GM20000 (cell line): ENCODE measurements at regions not wholly inside any gene's neighbourhood (a gene's known extent, or its start where the extent isn't known, plus 50 kb on each side); places are given as distances from the start of the nearest gene placed in this dataset.

Experiments used
- DNase-seq: peaks from one replicate; pipeline ENCODE4 v3.0.0; 2012; ENCODE audit warnings: low spot score
- TF ChIP-seq, protein P1 (sequence below): IDR thresholded peaks from 2 replicates; pipeline ENCODE4 v1.5.1; 2012; ENCODE audit warnings: mild to moderate bottlenecking, control low read depth; ENCODE audit errors: extremely low read depth, missing control alignments

DNA sequence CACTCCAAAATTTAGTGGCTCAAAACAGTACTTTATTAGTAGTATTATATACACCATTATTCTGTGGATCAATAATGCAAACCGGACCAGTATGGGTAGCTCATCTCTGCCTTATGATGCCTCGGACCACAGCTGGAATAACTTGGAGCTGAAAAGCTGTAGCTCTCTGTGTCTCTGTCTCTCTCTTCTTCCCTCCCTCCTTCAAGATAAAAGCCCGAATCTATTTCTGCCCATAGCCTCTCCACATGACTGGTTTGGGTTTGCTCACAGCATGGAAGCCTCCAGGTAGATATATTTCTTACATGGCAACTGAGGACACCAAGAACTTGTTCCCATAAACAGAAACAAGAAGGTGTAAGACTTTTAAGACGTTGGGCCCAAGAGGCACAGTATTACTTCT, 147.5 kb upstream of the TBCA start:
- TF ChIP-seq, protein P1, sequence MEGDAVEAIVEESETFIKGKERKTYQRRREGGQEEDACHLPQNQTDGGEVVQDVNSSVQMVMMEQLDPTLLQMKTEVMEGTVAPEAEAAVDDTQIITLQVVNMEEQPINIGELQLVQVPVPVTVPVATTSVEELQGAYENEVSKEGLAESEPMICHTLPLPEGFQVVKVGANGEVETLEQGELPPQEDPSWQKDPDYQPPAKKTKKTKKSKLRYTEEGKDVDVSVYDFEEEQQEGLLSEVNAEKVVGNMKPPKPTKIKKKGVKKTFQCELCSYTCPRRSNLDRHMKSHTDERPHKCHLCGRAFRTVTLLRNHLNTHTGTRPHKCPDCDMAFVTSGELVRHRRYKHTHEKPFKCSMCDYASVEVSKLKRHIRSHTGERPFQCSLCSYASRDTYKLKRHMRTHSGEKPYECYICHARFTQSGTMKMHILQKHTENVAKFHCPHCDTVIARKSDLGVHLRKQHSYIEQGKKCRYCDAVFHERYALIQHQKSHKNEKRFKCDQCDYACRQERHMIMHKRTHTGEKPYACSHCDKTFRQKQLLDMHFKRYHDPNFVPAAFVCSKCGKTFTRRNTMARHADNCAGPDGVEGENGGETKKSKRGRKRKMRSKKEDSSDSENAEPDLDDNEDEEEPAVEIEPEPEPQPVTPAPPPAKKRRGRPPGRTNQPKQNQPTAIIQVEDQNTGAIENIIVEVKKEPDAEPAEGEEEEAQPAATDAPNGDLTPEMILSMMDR = no peak
- DNase-seq = no peak

DNA sequence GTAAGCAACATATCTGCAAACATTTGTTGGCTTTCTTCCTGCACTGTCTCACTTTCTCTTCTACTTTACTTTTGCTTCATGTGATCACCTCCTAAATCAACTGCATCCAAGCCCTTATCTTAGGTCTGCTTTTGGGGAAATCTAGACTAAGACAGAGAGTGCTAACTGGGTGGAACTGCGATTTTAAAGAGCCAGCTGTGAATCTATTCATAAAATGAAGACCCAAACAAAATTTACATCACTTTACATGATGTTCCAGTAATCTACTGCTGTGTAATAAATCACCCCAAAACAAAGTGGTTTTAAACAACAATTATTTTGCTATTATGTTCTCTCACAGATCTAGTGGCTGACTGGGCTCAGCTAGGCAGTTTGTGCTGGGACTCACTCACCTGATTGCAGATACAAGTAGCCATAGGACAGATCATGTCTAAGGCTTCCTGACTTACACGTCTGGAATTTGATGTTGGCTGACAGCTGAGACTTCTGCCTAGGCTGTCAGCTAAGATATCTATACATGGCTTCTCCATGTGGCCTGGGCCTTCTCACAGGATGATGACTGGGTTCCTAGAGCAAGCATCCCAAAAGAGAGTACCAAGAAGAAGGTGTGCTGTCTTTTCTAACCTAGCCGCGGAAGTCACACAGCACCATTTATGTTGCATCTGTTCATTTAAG, 145.1 kb upstream of the TBCA start:
- DNase-seq = no peak
- TF ChIP-seq, protein P1 = no peak

DNA sequence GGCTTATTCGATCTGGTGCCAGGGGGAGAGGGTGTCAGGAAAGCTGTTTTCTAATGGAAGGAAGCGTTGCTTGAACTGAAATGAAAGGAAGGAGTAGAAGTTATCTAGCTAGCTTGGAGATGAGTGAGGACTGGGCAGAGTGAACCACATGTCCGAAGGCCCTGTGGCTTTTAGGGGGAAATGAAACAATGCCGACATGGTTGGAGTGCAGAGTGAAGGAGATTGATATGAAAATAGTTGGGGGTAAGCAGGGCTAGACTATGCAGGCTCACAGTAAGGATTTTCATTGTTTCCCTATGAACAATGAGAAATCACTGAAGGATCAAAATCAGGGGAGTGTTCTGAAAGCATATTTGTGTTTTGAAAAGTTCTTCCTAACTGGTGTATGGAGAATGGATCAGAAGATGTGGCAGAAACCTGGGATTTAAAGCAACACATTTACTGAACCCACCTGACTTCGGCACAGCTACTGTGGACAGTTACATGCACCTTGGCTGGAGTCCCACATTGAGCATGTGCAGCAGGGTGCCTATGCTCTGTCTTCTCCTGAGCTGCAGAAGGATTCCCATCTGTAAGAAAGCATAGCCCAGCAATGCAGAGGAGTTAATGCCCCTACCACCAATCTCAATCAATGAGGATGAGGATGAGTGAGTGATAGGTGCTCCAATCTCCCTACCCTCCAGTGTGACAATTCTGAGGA, 144.4 kb upstream of the TBCA start:
- no peak for DNase-seq
- TF ChIP-seq, protein P1 = no peak

DNA sequence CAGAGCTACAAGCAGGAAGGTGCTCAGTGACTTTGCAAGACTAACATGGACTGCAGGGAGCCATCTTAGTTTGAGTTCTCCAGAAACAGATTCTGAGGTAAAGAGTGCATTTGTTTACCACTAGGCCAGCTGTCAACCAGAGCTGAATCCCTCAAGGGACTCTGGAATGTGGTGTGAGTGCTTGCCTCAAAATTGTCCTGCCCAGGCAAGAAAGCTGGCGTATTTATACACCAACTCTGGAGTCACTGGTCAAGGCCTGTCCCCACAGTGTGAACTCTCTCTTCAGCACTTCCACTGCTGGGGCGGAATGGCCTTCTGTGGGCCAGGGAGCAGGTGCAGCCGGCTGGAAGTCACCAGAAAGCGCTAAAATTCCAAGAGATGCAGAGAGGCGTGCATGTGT, 139.2 kb upstream of the TBCA start:
- DNase-seq = no peak
- TF ChIP-seq, protein P1 = no peak

DNA sequence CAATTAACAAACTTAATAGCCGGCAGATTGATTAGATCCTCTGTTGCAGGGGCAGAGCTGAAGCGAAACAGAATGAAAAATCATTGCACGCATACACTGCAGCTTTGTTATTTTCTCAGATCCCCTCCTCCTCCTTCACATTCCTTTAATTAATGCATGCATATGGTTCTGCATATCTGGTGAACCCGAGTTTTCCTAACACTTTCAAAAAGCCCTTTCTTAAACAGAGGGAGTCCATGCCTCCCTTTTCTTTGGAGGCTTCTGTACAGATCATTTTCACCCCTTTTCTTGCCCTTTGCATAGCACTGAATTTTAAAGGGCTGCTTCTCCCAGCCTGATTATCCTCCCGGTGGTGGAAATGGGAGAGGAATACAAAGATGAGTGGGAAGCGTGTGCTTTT, 136.6 kb upstream of the TBCA start:
- DNase-seq = no peak
- TF ChIP-seq, protein P1 = no peak

DNA sequence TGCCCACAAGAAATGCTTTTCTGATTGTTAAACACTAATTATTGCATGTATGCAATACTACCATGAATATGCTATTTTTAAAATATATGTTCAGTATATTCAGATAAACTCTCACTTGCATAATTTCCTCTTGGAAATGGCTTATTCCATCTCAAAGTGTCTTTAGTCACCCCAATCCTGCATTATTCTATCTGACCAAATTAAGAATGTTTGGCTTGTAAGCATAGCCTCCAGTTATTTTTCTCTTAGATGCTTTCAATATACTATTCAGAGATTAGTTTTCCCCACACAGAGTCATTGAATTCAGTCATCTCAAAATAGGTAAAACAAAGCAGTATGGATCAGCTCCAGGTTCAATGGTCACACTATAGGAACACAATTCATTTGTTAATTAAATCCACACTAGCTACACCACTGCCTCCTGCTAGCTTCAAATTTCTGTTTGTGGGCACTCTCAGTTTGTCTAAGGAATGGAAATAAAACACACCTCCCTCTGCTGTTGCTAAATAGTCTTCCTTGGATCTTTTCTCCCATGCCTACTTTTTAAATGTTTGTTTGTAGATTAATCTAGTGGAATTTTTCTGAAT, 134.6 kb upstream of the TBCA start:
- TF ChIP-seq, protein P1 = no peak
- DNase-seq = no peak

DNA sequence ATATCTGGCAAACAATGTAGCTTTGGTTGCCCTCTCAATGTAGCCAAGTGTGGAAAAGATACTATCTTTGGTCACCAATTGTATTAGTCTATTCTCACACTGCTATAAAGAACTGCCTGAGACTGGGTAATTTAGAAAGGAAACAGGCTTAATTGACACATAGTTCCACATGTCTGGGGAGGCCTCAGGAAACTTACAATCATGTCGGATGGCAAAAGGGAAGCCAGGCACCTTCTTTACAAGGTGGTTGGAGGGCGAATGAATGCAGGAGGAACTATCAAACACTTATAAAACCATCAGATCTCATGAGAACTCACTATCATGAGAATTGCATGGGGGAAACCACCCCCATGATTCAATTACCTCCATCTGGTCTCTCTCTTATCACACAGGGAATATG, 133.1 kb upstream of the TBCA start:
- TF ChIP-seq, protein P1 = no peak

More for the DNA sequence above, 133.1 kb upstream of the TBCA start:
- no peak for DNase-seq
